ENCODE measurements at regions not wholly inside any gene's neighbourhood (a gene's known extent, or its start where the extent isn't known, plus 50 kb on each side); places are given as distances from the start of the nearest gene placed in this dataset.

DNA sequence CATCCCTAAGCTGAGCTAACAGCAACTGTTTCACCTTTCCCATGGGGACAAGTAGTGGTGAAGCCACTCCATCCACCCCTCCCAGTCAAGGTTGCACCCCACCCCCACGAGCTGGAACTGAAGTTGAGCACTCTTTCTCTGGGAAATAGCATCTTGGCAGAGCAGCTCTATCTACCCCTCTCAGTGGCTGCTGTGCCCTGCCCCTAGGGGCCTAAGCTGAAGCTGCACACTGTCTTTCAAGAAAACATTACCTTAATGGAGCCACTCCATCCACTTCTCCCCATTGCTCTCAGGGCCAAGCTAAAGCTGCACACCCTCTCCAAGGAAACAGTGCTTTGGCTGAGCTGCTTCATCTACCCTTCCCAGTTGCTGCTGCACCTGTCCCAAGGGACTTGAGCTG, 170.6 kb upstream of the CCDC196 start:
- no peak for TF ChIP-seq CTCF (IDR thresholded peaks at IDR 0.05; ENCODE audit: borderline replicate concordance, extremely low read depth, low read length, poor library complexity, severe bottlenecking)
- TF ChIP-seq EZH2 (IDR thresholded peaks at IDR 0.05; ENCODE audit: borderline replicate concordance, low read depth, low read length, severe bottlenecking) = no peak
